ENCODE measurements at regions not wholly inside any gene's neighbourhood (a gene's known extent, or its start where the extent isn't known, plus 50 kb on each side); places are given as distances from the start of the nearest gene placed in this dataset.

- peak overlapping the region in 2 of 4 donors; percentile 21 to 72 for H3K27ac ChIP-seq
- H3K4me1 ChIP-seq, result peaks cover 55 to 75% (median 67%) of the 10 kb centered on the region in 4 donors
- H3K36me3 ChIP-seq, result no peaks in the 10 kb centered on the region
- H3K4me3 ChIP-seq, result no peak overlapping the region
- ATAC-seq (ENCODE audit: low FRiP score in 2 of 2) (no peak), DNase-seq (no peak)
- 73 to 79% methylated on average over 5 of the region's 5 CpGs for WGBS, 2 donors
- no peaks in the 10 kb centered on the region for H3K27me3 ChIP-seq
- no peaks in the 10 kb centered on the region for H3K9me3 ChIP-seq
- TF ChIP-seq, protein P1, sequence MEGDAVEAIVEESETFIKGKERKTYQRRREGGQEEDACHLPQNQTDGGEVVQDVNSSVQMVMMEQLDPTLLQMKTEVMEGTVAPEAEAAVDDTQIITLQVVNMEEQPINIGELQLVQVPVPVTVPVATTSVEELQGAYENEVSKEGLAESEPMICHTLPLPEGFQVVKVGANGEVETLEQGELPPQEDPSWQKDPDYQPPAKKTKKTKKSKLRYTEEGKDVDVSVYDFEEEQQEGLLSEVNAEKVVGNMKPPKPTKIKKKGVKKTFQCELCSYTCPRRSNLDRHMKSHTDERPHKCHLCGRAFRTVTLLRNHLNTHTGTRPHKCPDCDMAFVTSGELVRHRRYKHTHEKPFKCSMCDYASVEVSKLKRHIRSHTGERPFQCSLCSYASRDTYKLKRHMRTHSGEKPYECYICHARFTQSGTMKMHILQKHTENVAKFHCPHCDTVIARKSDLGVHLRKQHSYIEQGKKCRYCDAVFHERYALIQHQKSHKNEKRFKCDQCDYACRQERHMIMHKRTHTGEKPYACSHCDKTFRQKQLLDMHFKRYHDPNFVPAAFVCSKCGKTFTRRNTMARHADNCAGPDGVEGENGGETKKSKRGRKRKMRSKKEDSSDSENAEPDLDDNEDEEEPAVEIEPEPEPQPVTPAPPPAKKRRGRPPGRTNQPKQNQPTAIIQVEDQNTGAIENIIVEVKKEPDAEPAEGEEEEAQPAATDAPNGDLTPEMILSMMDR (IDR thresholded peaks at IDR 0.05), result no peak
- TF ChIP-seq POLR2AphosphoS5 (IDR thresholded peaks at IDR 0.05) (no peak), EP300 (IDR thresholded peaks at IDR 0.05) (no peak), POLR2A (IDR thresholded peaks at IDR 0.05) (no peak)
These were observed 54.1 kb downstream of the PITPNM2 start for GRCh38 chr12:123096741-123097140.

GRCh38 chr12:123096182-123096581 lies 54.7 kb downstream of the PITPNM2 start:
- H3K4me1 ChIP-seq, result peaks cover 50 to 69% (median 63%) of the 10 kb centered on the region in 4 donors
- H3K27ac ChIP-seq, result peak overlapping the region in 2 of 4 donors; percentile 21 to 72

DNA sequence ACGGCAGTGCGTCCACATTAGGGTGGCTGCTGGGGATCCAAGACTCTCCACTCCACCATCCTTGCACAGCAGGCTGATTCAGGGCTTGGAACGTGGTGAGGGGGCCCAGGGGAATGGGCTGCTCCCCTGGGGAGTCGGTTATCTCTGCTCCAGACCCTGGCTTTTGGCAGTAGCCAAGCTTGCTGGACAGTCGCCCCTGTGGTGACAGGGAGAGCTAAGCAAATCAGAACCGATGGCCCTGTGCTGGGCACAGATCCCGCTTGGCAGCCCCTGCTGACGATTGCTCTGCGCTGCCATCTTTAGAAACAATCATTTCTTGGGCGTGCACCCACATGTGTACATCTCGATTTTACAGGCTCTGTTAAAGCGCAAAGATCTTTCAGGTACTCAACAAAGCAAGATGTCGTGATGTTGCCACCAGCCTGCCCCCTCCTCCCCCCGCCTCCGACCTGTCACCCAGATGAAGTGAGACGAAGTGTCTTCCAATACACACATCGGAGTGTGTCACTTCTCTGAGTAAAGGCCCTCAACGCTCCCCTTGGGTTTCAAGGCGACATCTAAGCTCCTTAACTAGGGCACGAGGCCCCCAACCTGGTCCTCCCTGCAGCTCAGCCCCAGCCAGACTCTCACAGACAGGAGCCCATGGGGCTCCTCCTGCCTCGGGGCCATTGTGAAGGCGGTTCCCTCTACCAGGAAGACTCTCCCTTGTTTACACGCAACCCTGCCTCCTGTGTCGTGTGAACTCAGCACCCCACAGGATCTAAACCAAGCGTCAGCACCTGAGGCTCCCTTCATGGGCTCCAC lies 55.6 kb downstream of the PITPNM2 start:
- TF ChIP-seq POLR2A (IDR thresholded peaks at IDR 0.05) (no peak), EP300 (IDR thresholded peaks at IDR 0.05) (no peak), POLR2AphosphoS5 (IDR thresholded peaks at IDR 0.05) (no peak)
- TF ChIP-seq, protein P1 (IDR thresholded peaks at IDR 0.05), result no peak
- no peak overlapping the region for H3K4me3 ChIP-seq
- WGBS, 2 donors, result 81 to 85% methylated on average over 15 to 25 of the region's 25 CpGs
- no peak for DNase-seq
- no peak for ATAC-seq (ENCODE audit: low FRiP score in 2 of 2)
- no peaks in the 10 kb centered on the region for H3K9me3 ChIP-seq
- peaks cover 41 to 61% (median 57%) of the 10 kb centered on the region in 4 donors for H3K4me1 ChIP-seq
- no peaks in the 10 kb centered on the region for H3K27me3 ChIP-seq
- H3K27ac ChIP-seq, result peak overlapping the region in 3 of 4 donors; percentile 17 to 72 (median 21)
- no peaks in the 10 kb centered on the region for H3K36me3 ChIP-seq

More at GRCh38 chr12:123096182-123096581, 54.7 kb downstream of the PITPNM2 start:
- TF ChIP-seq POLR2AphosphoS5 (IDR thresholded peaks at IDR 0.05) (no peak), EP300 (IDR thresholded peaks at IDR 0.05) (no peak), POLR2A (IDR thresholded peaks at IDR 0.05) (no peak)
- TF ChIP-seq, protein P1 (IDR thresholded peaks at IDR 0.05), result no peak
- WGBS, 2 donors, result 63 to 64% methylated on average over 7 to 8 of the region's 8 CpGs
- no peak for ATAC-seq (ENCODE audit: low FRiP score in 2 of 2)
- H3K27me3 ChIP-seq, result no peaks in the 10 kb centered on the region
- no peaks in the 10 kb centered on the region for H3K36me3 ChIP-seq
- no peak overlapping the region for H3K4me3 ChIP-seq
- H3K9me3 ChIP-seq, result no peaks in the 10 kb centered on the region
- DNase-seq, result no peak

DNA sequence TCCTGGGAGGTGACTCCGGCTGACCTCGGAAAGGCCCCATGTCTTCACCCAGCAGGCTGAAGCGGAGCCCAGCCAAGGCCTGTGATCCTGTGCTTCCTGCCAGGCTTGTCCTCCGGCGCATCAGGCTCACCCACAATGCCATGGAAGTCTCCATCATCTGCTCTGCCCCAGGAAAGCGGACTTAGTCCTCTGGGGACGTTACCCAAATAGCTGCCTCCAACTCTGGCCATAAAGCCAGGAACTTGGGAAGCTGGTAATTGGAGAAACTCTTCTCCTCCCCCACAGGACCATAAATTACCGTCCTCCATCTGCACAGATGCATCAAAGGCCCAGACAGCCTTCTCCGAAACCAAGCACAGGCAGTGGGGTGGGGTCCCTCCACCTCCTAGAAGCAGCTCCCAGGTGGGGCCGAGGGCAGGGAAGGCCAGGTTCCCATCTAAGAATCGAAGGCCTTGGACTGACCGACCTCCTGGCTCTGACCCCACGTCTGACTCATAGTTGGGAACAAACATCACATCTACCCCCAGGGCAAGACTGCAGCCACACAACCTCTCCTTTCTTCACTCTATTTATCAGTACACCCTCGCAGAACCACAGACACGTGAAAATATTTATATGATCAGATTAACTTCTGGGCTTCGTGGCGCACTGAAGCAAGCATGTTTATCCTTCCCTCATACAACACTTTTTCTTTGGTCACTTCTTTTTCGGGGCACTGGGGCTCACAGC lies 56.4 kb downstream of the PITPNM2 start:
- WGBS, 2 donors, result 67 to 68% methylated on average over 9 to 17 of the region's 18 CpGs
- no peaks in the 10 kb centered on the region for H3K36me3 ChIP-seq
- no peak overlapping the region for H3K4me3 ChIP-seq
- no peak for DNase-seq
- peaks cover 33 to 56% (median 50%) of the 10 kb centered on the region in 4 donors for H3K4me1 ChIP-seq
- H3K27ac ChIP-seq, result peak overlapping the region; percentile 11 to 72 (median 36)
- TF ChIP-seq POLR2AphosphoS5 (IDR thresholded peaks at IDR 0.05) (no peak), POLR2A (IDR thresholded peaks at IDR 0.05) (no peak), EP300 (IDR thresholded peaks at IDR 0.05) (no peak)
- TF ChIP-seq, protein P1 (IDR thresholded peaks at IDR 0.05), result no peak
- peak in 1 of 2 donors; percentile 62 for ATAC-seq (ENCODE audit: low FRiP score in 2 of 2)
- no peaks in the 10 kb centered on the region for H3K27me3 ChIP-seq
- H3K9me3 ChIP-seq, result no peaks in the 10 kb centered on the region

Data from upper lobe of left lung (tissue), 6 donors.